Keratinocyte (primary cell): ENCODE measurements at regions not wholly inside any gene's neighbourhood (a gene's known extent, or its start where the extent isn't known, plus 50 kb on each side); places are given as distances from the start of the nearest gene placed in this dataset.

Source experiments
- CTCF ChIP-seq, 3 experiments: IDR thresholded peaks in 1 of 3; conservative IDR thresholded peaks in 1 of 3; optimal IDR thresholded peaks in 1 of 3; 2 replicates in 2 of 3; 3 replicates in 1 of 3; pipeline versions ENCODE3 to v1.5.1; 2011; ENCODE audit warnings: low read length in 3 of 3, mild to moderate bottlenecking in 3 of 3, moderate library complexity in 2 of 3, control low read depth in 1 of 3, inconsistent platforms in 1 of 3; ENCODE audit not compliant: insufficient read depth in 2 of 3; ENCODE audit errors: extremely low read depth in 1 of 3
- EZH2 ChIP-seq: IDR thresholded peaks from one replicate; pipeline ENCODE4 v1.6.1; 2012; ENCODE audit warnings: inconsistent platforms, mild to moderate bottlenecking, low read length, moderate library complexity

DNA sequence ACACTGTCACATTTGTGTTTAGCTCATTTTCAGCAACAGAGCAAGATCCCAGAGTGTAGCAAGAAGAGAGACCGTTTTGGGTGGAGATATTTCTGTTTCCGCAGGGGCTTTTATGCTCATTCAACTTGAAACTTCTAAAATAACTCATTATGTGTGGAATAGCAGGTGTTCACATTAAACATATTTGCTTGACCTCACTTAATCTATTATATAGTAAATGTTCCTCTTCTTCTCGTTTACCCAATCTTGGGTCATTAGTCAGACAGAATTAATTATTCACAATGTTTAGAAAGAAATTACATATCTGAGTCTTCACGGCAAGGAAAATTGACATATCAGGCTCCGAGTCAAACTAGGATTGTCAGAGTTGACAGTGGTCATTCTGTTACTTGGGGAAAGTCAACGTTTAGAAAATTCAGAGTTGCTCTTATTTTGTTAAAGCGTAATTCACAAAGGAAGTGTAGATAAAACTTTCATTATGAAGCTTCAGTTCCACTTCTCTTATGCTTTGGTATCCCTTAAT is 222.9 kb downstream of the TPRG1 start:
- TF ChIP-seq CTCF (optimal IDR thresholded peaks at IDR 0.05 in 1 of 3, IDR thresholded peaks at IDR 0.05 in 1 of 3, conservative IDR thresholded peaks at IDR 0.05 in 1 of 3; ENCODE audit: extremely low read depth in 1 of 3, insufficient read depth in 2 of 3, low read length in 3 of 3) (no peak), EZH2 (no peak)
